ENCODE measurements at regions not wholly inside any gene's neighbourhood (a gene's known extent, or its start where the extent isn't known, plus 50 kb on each side); places are given as distances from the start of the nearest gene placed in this dataset.

- 87 to 91% (median 88%) methylated on average over 7 of the region's 7 CpGs for WGBS, 4 donors
These were observed 118.5 kb upstream of the FSTL4 start for GRCh38 chr5:133730866-133731265.

GRCh38 chr5:133730346-133730745 lies 118.0 kb upstream of the FSTL4 start:
- DNase-seq = peak in 1 of 7 donors; percentile 29
- TF ChIP-seq POLR2A (IDR thresholded peaks at IDR 0.05) = no peak
- TF ChIP-seq CTCF (IDR thresholded peaks at IDR 0.05) = no peak
- no peak overlapping the region for H3K27ac ChIP-seq
- no peaks in the 10 kb centered on the region for H3K27me3 ChIP-seq
- no peaks in the 10 kb centered on the region for H3K4me1 ChIP-seq (replicated peaks in 1 of 2)
- WGBS, 4 donors = 76 to 91% (median 86%) methylated on average over 6 of the region's 6 CpGs
- H3K9me3 ChIP-seq (replicated peaks in 1 of 3) = no peaks in the 10 kb centered on the region
- intact Hi-C loops (cut with DNase I) = no loop called here
- no peak overlapping the region for H3K4me3 ChIP-seq
- H3K36me3 ChIP-seq (replicated peaks in 1 of 2) = no peaks in the 10 kb centered on the region

More at GRCh38 chr5:133730866-133731265, 118.5 kb upstream of the FSTL4 start:
- H3K27me3 ChIP-seq = no peaks in the 10 kb centered on the region
- no peaks in the 10 kb centered on the region for H3K36me3 ChIP-seq (replicated peaks in 1 of 2)
- H3K4me1 ChIP-seq (replicated peaks in 1 of 2) = no peaks in the 10 kb centered on the region
- no peak overlapping the region for H3K27ac ChIP-seq
- H3K4me3 ChIP-seq = no peak overlapping the region
- intact Hi-C loops (cut with DNase I) = no loop called here
- H3K9me3 ChIP-seq (replicated peaks in 1 of 3) = no peaks in the 10 kb centered on the region
- TF ChIP-seq CTCF (IDR thresholded peaks at IDR 0.05) = no peak
- TF ChIP-seq POLR2A (IDR thresholded peaks at IDR 0.05) = no peak
- DNase-seq = no peak

GRCh38 chr5:133729800-133730199 lies 117.5 kb upstream of the FSTL4 start:
- peak in 2 of 7 donors; percentile 2 to 21 for DNase-seq
- TF ChIP-seq CTCF (IDR thresholded peaks at IDR 0.05) = no peak
- TF ChIP-seq POLR2A (IDR thresholded peaks at IDR 0.05) = no peak
- no peak overlapping the region for H3K4me3 ChIP-seq
- H3K9me3 ChIP-seq (replicated peaks in 1 of 3) = no peaks in the 10 kb centered on the region
- intact Hi-C loops (cut with DNase I) = no loop called here
- H3K4me1 ChIP-seq (replicated peaks in 1 of 2) = no peaks in the 10 kb centered on the region
- H3K36me3 ChIP-seq (replicated peaks in 1 of 2) = no peaks in the 10 kb centered on the region
- H3K27me3 ChIP-seq = no peaks in the 10 kb centered on the region
- WGBS, 4 donors = 91 to 95% (median 94%) methylated on average over 3 of the region's 3 CpGs
- H3K27ac ChIP-seq = no peak overlapping the region

GRCh38 chr5:133728475-133728874 lies 116.1 kb upstream of the FSTL4 start:
- TF ChIP-seq CTCF (IDR thresholded peaks at IDR 0.05) = no peak
- no peak for TF ChIP-seq POLR2A (IDR thresholded peaks at IDR 0.05)
- DNase-seq = no peak
- Histone ChIP-seq H3K27me3 (no peaks in the 10 kb centered on the region), H3K27ac (no peak overlapping the region), H3K4me3 (no peak overlapping the region), H3K9me3 (replicated peaks in 1 of 3) (no peaks in the 10 kb centered on the region), H3K4me1 (replicated peaks in 1 of 2) (no peaks in the 10 kb centered on the region), H3K36me3 (replicated peaks in 1 of 2) (no peaks in the 10 kb centered on the region)
- intact Hi-C loops (cut with DNase I) = no loop called here
- WGBS, 4 donors = 84 to 97% (median 90%) methylated on average over 1 of the region's 1 CpG

Measured in adrenal gland (tissue), 9 donors.